Erythroblast (primary cell): ENCODE measurements at regions not wholly inside any gene's neighbourhood (a gene's known extent, or its start where the extent isn't known, plus 50 kb on each side); places are given as distances from the start of the nearest gene placed in this dataset.

Source experiments
- GATA1 ChIP-seq: IDR thresholded peaks from 2 replicates; pipeline ENCODE4 v1.6.1; 2011; ENCODE audit warnings: low read depth, mild to moderate bottlenecking, control low read depth, low read length, moderate library complexity
- POLR2A ChIP-seq: IDR thresholded peaks from 2 replicates; pipeline ENCODE4 v1.6.1; 2011; ENCODE audit warnings: mild to moderate bottlenecking, low read length

- TF ChIP-seq POLR2A: no peak
- no peak for TF ChIP-seq GATA1
Measured at GRCh38 chrX:13489454-13489853, 79.9 kb upstream of the EGFL6 start.
